Loucy (cell line): ENCODE measurements at regions not wholly inside any gene's neighbourhood (a gene's known extent, or its start where the extent isn't known, plus 50 kb on each side); places are given as distances from the start of the nearest gene placed in this dataset.

Experiments used
- H2AFZ ChIP-seq: fragments of 200-600 bp; sonication (generic); 2 replicates; pipeline ENCODE4 v1.6.0; 2016; ENCODE audit warnings: antibody characterized with exemption, mild to moderate bottlenecking, low read length, moderate library complexity
- H3F3A ChIP-seq: fragments of 200-600 bp; 2 replicates; pipeline ENCODE4 v1.6.0; 2016; ENCODE audit warnings: antibody characterized with exemption, low read depth, mild to moderate bottlenecking
- H3K27me3 ChIP-seq: fragments of 200-600 bp; sonication (generic); 2 replicates; pipeline ENCODE4 v1.6.1; 2014; ENCODE audit warnings: low read length, mild to moderate bottlenecking; ENCODE audit not compliant: insufficient read depth, poor library complexity, severe bottlenecking
- H3K36me3 ChIP-seq: fragments of 200-600 bp; sonication (generic); 2 replicates; pipeline ENCODE4 v1.6.1; 2016; ENCODE audit warnings: low read length; ENCODE audit not compliant: insufficient read depth
- H3K4me1 ChIP-seq: fragments of 200-600 bp; sonication (generic); 2 replicates; pipeline ENCODE4 v1.5.1; 2014; ENCODE audit warnings: low read length, mild to moderate bottlenecking; ENCODE audit not compliant: insufficient read depth, poor library complexity, severe bottlenecking
- H3K4me2 ChIP-seq: fragments of 200-600 bp; sonication (generic); 2 replicates; pipeline ENCODE4 v1.6.0; 2014; ENCODE audit warnings: antibody characterized with exemption, low read length, low read depth, mild to moderate bottlenecking; ENCODE audit not compliant: poor library complexity, severe bottlenecking
- H3K4me3 ChIP-seq: fragments of 200-600 bp; sonication (generic); 2 replicates; pipeline ENCODE4 v1.5.1; 2014; ENCODE audit warnings: low read length, mild to moderate bottlenecking, mixed read lengths; ENCODE audit not compliant: poor library complexity, severe bottlenecking
- H3K79me2 ChIP-seq: fragments of 200-600 bp; sonication (generic); 2 replicates; pipeline ENCODE4 v1.6.1; 2014; ENCODE audit warnings: low read length; ENCODE audit not compliant: insufficient read depth
- H3K9ac ChIP-seq: fragments of 200-600 bp; sonication (generic); 2 replicates; pipeline ENCODE4 v1.6.0; 2014; ENCODE audit warnings: mild to moderate bottlenecking, low read depth, low read length, moderate library complexity; ENCODE audit not compliant: poor library complexity, severe bottlenecking
- H3K9me2 ChIP-seq: fragments of 200-600 bp; sonication (generic); replicated peaks from 2 replicates; pipeline ENCODE4 v1.6.1; 2016; ENCODE audit warnings: low read depth, low read length, mixed read lengths
- H3K9me3 ChIP-seq: fragments of 200-600 bp; sonication (generic); 2 replicates; pipeline ENCODE4 v1.6.1; 2014; ENCODE audit warnings: mild to moderate bottlenecking, antibody characterized with exemption, low read length, low read depth; ENCODE audit not compliant: insufficient read depth
- H4K20me1 ChIP-seq: fragments of 200-600 bp; sonication (generic); 2 replicates; pipeline ENCODE4 v1.6.0; 2014; ENCODE audit warnings: antibody characterized with exemption, low read length, mild to moderate bottlenecking; ENCODE audit not compliant: insufficient read depth, poor library complexity, severe bottlenecking
- EZH2phosphoT487 ChIP-seq: fragments of 200-600 bp; IDR thresholded peaks from 2 replicates; pipeline ENCODE4 v1.6.1; 2018; ENCODE audit warnings: antibody characterized with exemption, mild to moderate bottlenecking, moderate library complexity, borderline replicate concordance
- TF ChIP-seq, protein P1 (sequence below): fragments of 200-600 bp; sonication (generic); conservative IDR thresholded peaks from 2 replicates; pipeline ENCODE4 v1.5.1; 2014; ENCODE audit warnings: mild to moderate bottlenecking, antibody characterized with exemption, low read length

DNA sequence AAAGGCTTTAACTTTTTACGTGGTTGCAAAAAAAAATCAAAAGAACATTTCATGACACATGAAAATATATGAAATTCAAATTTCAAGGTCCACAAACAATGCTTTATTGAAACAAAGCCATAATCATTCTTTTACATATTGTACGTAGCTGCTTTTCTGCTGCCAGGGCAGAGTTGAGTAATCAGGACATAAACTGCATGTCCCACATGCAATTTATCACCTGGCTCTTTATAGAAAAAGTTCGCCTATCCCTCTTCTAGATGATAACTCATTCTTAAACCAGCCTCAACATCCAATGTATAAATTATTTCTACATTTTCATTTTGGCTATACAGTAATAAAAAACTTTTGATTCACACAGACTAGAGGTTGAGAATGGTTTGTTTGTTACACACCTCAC, 154.9 kb downstream of the AXIN2 start:
- H3K4me2 ChIP-seq = no peak overlapping the region

DNA sequence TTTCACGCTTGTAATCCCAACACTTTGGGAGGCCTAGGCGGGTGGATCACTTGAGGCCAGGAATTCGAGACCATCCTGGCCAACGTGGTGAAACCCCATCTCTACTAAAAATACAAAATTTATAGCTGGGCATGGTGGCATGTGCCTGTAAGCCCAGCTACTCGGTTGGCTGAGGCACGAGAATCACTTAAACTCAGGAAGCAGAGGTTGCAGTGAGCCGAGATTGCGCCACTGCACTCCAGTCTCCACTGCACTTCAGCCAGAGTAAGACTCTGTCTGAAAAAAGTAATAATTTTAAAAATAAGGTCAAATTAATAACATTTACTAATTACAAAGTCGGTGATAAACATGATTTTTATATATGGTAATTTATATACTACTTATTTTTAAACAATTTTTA, 155.9 kb downstream of the AXIN2 start:
- no peaks in the 10 kb centered on the region for H3K27me3 ChIP-seq
- no peak overlapping the region for H3K4me3 ChIP-seq
- no peaks in the 10 kb centered on the region for H3K9me2 ChIP-seq
- H3K4me1 ChIP-seq = no peaks in the 10 kb centered on the region
- H4K20me1 ChIP-seq = no peaks in the 10 kb centered on the region
- no peaks in the 10 kb centered on the region for H3K79me2 ChIP-seq
- H2AFZ ChIP-seq = no peak overlapping the region
- TF ChIP-seq EZH2phosphoT487 = no peak
- TF ChIP-seq, protein P1, sequence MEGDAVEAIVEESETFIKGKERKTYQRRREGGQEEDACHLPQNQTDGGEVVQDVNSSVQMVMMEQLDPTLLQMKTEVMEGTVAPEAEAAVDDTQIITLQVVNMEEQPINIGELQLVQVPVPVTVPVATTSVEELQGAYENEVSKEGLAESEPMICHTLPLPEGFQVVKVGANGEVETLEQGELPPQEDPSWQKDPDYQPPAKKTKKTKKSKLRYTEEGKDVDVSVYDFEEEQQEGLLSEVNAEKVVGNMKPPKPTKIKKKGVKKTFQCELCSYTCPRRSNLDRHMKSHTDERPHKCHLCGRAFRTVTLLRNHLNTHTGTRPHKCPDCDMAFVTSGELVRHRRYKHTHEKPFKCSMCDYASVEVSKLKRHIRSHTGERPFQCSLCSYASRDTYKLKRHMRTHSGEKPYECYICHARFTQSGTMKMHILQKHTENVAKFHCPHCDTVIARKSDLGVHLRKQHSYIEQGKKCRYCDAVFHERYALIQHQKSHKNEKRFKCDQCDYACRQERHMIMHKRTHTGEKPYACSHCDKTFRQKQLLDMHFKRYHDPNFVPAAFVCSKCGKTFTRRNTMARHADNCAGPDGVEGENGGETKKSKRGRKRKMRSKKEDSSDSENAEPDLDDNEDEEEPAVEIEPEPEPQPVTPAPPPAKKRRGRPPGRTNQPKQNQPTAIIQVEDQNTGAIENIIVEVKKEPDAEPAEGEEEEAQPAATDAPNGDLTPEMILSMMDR = no peak
- no peak overlapping the region for H3K9ac ChIP-seq
- no peak overlapping the region for H3K4me2 ChIP-seq
- no peaks in the 10 kb centered on the region for H3F3A ChIP-seq
- H3K36me3 ChIP-seq = no peaks in the 10 kb centered on the region
- no peaks in the 10 kb centered on the region for H3K9me3 ChIP-seq

More for the DNA sequence above, 154.9 kb downstream of the AXIN2 start:
- Histone ChIP-seq H3K4me3 (no peak overlapping the region), H3K4me1 (no peaks in the 10 kb centered on the region), H2AFZ (no peak overlapping the region), H3K36me3 (no peaks in the 10 kb centered on the region), H3K9ac (no peak overlapping the region), H3K79me2 (no peaks in the 10 kb centered on the region), H3K27me3 (no peaks in the 10 kb centered on the region), H3F3A (no peaks in the 10 kb centered on the region), H4K20me1 (no peaks in the 10 kb centered on the region), H3K9me3 (no peaks in the 10 kb centered on the region), H3K9me2 (no peaks in the 10 kb centered on the region)
- no peak for TF ChIP-seq EZH2phosphoT487
- TF ChIP-seq, protein P1 = no peak

DNA sequence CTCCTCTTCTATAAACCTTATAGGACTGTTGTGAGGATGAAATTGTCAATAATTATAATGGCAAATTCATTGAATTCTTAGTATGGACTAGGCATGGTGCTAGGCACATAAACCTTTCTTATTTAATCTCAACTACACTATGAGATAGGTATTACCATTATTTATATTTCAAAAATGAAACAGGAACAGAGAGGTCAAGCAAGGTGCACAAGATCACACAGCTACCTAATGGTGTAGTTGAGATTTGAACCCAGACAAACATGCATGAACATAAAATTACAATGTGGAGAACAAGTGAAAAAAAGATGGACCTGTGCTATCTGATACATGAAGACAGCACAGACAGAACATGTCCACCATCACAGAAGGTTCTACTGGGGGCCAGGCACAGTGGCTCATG, 156.7 kb downstream of the AXIN2 start:
- Histone ChIP-seq H3K36me3 (no peaks in the 10 kb centered on the region), H2AFZ (no peak overlapping the region), H4K20me1 (no peaks in the 10 kb centered on the region), H3K27me3 (no peaks in the 10 kb centered on the region), H3F3A (no peaks in the 10 kb centered on the region), H3K79me2 (no peaks in the 10 kb centered on the region), H3K4me2 (no peak overlapping the region), H3K9ac (no peak overlapping the region), H3K4me3 (no peak overlapping the region), H3K9me3 (no peaks in the 10 kb centered on the region), H3K4me1 (no peaks in the 10 kb centered on the region), H3K9me2 (no peaks in the 10 kb centered on the region)
- TF ChIP-seq, protein P1 = no peak
